ENCODE measurements at regions not wholly inside any gene's neighbourhood (a gene's known extent, or its start where the extent isn't known, plus 50 kb on each side); places are given as distances from the start of the nearest gene placed in this dataset.

- Histone ChIP-seq H3K4me3 (ENCODE audit: low read length) (no peak overlapping the region), H3K36me3 (ENCODE audit: control insufficient read depth, insufficient read depth, low read length) (no peaks in the 10 kb centered on the region), H3K9ac (ENCODE audit: low read length) (no peak overlapping the region), H3K27ac (ENCODE audit: low read depth, low read length) (no peak overlapping the region), H3K4me1 (ENCODE audit: control insufficient read depth, insufficient read depth, low read length) (no peaks in the 10 kb centered on the region), H3K27me3 (ENCODE audit: control insufficient read depth, insufficient read depth, low read length) (no peaks in the 10 kb centered on the region)
Observed at GRCh38 chr22:47445212-47445611, 682.8 kb downstream of the TBC1D22A start.

- Histone ChIP-seq H3K4me3 (ENCODE audit: low read length) (no peak overlapping the region), H3K27me3 (ENCODE audit: control insufficient read depth, insufficient read depth, low read length) (no peaks in the 10 kb centered on the region)
Observed at GRCh38 chr22:47444746-47445065, 682.3 kb downstream of the TBC1D22A start.

GRCh38 chr22:47443836-47444745 lies 681.6 kb downstream of the TBC1D22A start:
- Histone ChIP-seq H3K27ac (ENCODE audit: low read depth, low read length) (no peak overlapping the region), H3K4me3 (ENCODE audit: low read length) (no peak overlapping the region), H3K27me3 (ENCODE audit: control insufficient read depth, insufficient read depth, low read length) (no peaks in the 10 kb centered on the region), H3K4me1 (ENCODE audit: control insufficient read depth, insufficient read depth, low read length) (no peaks in the 10 kb centered on the region), H3K36me3 (ENCODE audit: control insufficient read depth, insufficient read depth, low read length) (no peaks in the 10 kb centered on the region), H3K9ac (ENCODE audit: low read length) (no peak overlapping the region)

More at GRCh38 chr22:47444746-47445065, 682.3 kb downstream of the TBC1D22A start:
- H3K27ac ChIP-seq (ENCODE audit: low read depth, low read length) = no peak overlapping the region
- no peaks in the 10 kb centered on the region for H3K4me1 ChIP-seq (ENCODE audit: control insufficient read depth, insufficient read depth, low read length)
- no peaks in the 10 kb centered on the region for H3K36me3 ChIP-seq (ENCODE audit: control insufficient read depth, insufficient read depth, low read length)
- no peak overlapping the region for H3K9ac ChIP-seq (ENCODE audit: low read length)

GRCh38 chr22:47442821-47443220 lies 680.4 kb downstream of the TBC1D22A start:
- no peaks in the 10 kb centered on the region for H3K36me3 ChIP-seq (ENCODE audit: control insufficient read depth, insufficient read depth, low read length)
- no peak overlapping the region for H3K4me3 ChIP-seq (ENCODE audit: low read length)
- no peaks in the 10 kb centered on the region for H3K4me1 ChIP-seq (ENCODE audit: control insufficient read depth, insufficient read depth, low read length)
- H3K27ac ChIP-seq (ENCODE audit: low read depth, low read length) = no peak overlapping the region
- H3K27me3 ChIP-seq (ENCODE audit: control insufficient read depth, insufficient read depth, low read length) = no peaks in the 10 kb centered on the region
- no peak overlapping the region for H3K9ac ChIP-seq (ENCODE audit: low read length)

GRCh38 chr22:47439643-47440265 lies 677.3 kb downstream of the TBC1D22A start:
- no peak overlapping the region for H3K4me3 ChIP-seq (ENCODE audit: low read length)

GRCh38 chr22:47437636-47438035 lies 675.2 kb downstream of the TBC1D22A start:
- H3K9ac ChIP-seq (ENCODE audit: low read length) = no peak overlapping the region
- no peaks in the 10 kb centered on the region for H3K4me1 ChIP-seq (ENCODE audit: control insufficient read depth, insufficient read depth, low read length)
- no peak overlapping the region for H3K4me3 ChIP-seq (ENCODE audit: low read length)
- no peaks in the 10 kb centered on the region for H3K36me3 ChIP-seq (ENCODE audit: control insufficient read depth, insufficient read depth, low read length)
- no peak overlapping the region for H3K27ac ChIP-seq (ENCODE audit: low read depth, low read length)
- H3K27me3 ChIP-seq (ENCODE audit: control insufficient read depth, insufficient read depth, low read length) = no peaks in the 10 kb centered on the region

More at GRCh38 chr22:47439643-47440265, 677.3 kb downstream of the TBC1D22A start:
- no peak overlapping the region for H3K9ac ChIP-seq (ENCODE audit: low read length)
- no peaks in the 10 kb centered on the region for H3K27me3 ChIP-seq (ENCODE audit: control insufficient read depth, insufficient read depth, low read length)
- no peak overlapping the region for H3K27ac ChIP-seq (ENCODE audit: low read depth, low read length)
- H3K4me1 ChIP-seq (ENCODE audit: control insufficient read depth, insufficient read depth, low read length) = no peaks in the 10 kb centered on the region
- no peaks in the 10 kb centered on the region for H3K36me3 ChIP-seq (ENCODE audit: control insufficient read depth, insufficient read depth, low read length)

GRCh38 chr22:47437110-47437509 lies 674.7 kb downstream of the TBC1D22A start:
- Histone ChIP-seq H3K4me1 (ENCODE audit: control insufficient read depth, insufficient read depth, low read length) (no peaks in the 10 kb centered on the region), H3K4me3 (ENCODE audit: low read length) (no peak overlapping the region), H3K27me3 (ENCODE audit: control insufficient read depth, insufficient read depth, low read length) (no peaks in the 10 kb centered on the region), H3K9ac (ENCODE audit: low read length) (no peak overlapping the region), H3K27ac (ENCODE audit: low read depth, low read length) (no peak overlapping the region), H3K36me3 (ENCODE audit: control insufficient read depth, insufficient read depth, low read length) (no peaks in the 10 kb centered on the region)

- Histone ChIP-seq H3K4me1 (ENCODE audit: control insufficient read depth, insufficient read depth, low read length) (no peaks in the 10 kb centered on the region), H3K27ac (ENCODE audit: low read depth, low read length) (no peak overlapping the region), H3K9ac (ENCODE audit: low read length) (no peak overlapping the region), H3K27me3 (ENCODE audit: control insufficient read depth, insufficient read depth, low read length) (no peaks in the 10 kb centered on the region), H3K4me3 (ENCODE audit: low read length) (no peak overlapping the region), H3K36me3 (ENCODE audit: control insufficient read depth, insufficient read depth, low read length) (no peaks in the 10 kb centered on the region)
Observed at GRCh38 chr22:47435826-47436225, 673.4 kb downstream of the TBC1D22A start.

- Histone ChIP-seq H3K4me1 (ENCODE audit: control insufficient read depth, insufficient read depth, low read length) (no peaks in the 10 kb centered on the region), H3K36me3 (ENCODE audit: control insufficient read depth, insufficient read depth, low read length) (no peaks in the 10 kb centered on the region), H3K27ac (ENCODE audit: low read depth, low read length) (no peak overlapping the region), H3K27me3 (ENCODE audit: control insufficient read depth, insufficient read depth, low read length) (no peaks in the 10 kb centered on the region), H3K9ac (ENCODE audit: low read length) (no peak overlapping the region), H3K4me3 (ENCODE audit: low read length) (no peak overlapping the region)
Observed at GRCh38 chr22:47435204-47435487, 672.7 kb downstream of the TBC1D22A start.

- H3K4me3 ChIP-seq (ENCODE audit: low read length) = no peak overlapping the region
- no peak overlapping the region for H3K27ac ChIP-seq (ENCODE audit: low read depth, low read length)
- H3K36me3 ChIP-seq (ENCODE audit: control insufficient read depth, insufficient read depth, low read length) = no peaks in the 10 kb centered on the region
- H3K9ac ChIP-seq (ENCODE audit: low read length) = no peak overlapping the region
- H3K27me3 ChIP-seq (ENCODE audit: control insufficient read depth, insufficient read depth, low read length) = no peaks in the 10 kb centered on the region
- no peaks in the 10 kb centered on the region for H3K4me1 ChIP-seq (ENCODE audit: control insufficient read depth, insufficient read depth, low read length)
Observed at GRCh38 chr22:47434336-47435203, 672.1 kb downstream of the TBC1D22A start.

GRCh38 chr22:47433627-47434026 lies 671.2 kb downstream of the TBC1D22A start:
- no peaks in the 10 kb centered on the region for H3K4me1 ChIP-seq (ENCODE audit: control insufficient read depth, insufficient read depth, low read length)
- H3K36me3 ChIP-seq (ENCODE audit: control insufficient read depth, insufficient read depth, low read length) = no peaks in the 10 kb centered on the region
- H3K9ac ChIP-seq (ENCODE audit: low read length) = no peak overlapping the region
- H3K27me3 ChIP-seq (ENCODE audit: control insufficient read depth, insufficient read depth, low read length) = no peaks in the 10 kb centered on the region
- H3K4me3 ChIP-seq (ENCODE audit: low read length) = no peak overlapping the region
- H3K27ac ChIP-seq (ENCODE audit: low read depth, low read length) = no peak overlapping the region

GRCh38 chr22:47432683-47433082 lies 670.2 kb downstream of the TBC1D22A start:
- Histone ChIP-seq H3K27me3 (ENCODE audit: control insufficient read depth, insufficient read depth, low read length) (no peaks in the 10 kb centered on the region), H3K9ac (ENCODE audit: low read length) (no peak overlapping the region), H3K27ac (ENCODE audit: low read depth, low read length) (no peak overlapping the region), H3K4me3 (ENCODE audit: low read length) (no peak overlapping the region), H3K36me3 (ENCODE audit: control insufficient read depth, insufficient read depth, low read length) (no peaks in the 10 kb centered on the region), H3K4me1 (ENCODE audit: control insufficient read depth, insufficient read depth, low read length) (no peaks in the 10 kb centered on the region)
